HG03039 (cell line): ENCODE measurements at regions not wholly inside any gene's neighbourhood (a gene's known extent, or its start where the extent isn't known, plus 50 kb on each side); places are given as distances from the start of the nearest gene placed in this dataset.

Experiments
- ATAC-seq: cut with Tn5 transposase; IDR thresholded peaks from one replicate; pipeline ENCODE4 v1.9.1; 2021; ENCODE audit warnings: mild to moderate bottlenecking, moderate library complexity; ENCODE audit not compliant: unreplicated experiment

- no peak for ATAC-seq
Observed at GRCh38 chr13:99027661-99028425, 50.0 kb upstream of the DOCK9 start.

- ATAC-seq: no peak
Observed at GRCh38 chr13:99028890-99029289, 51.0 kb upstream of the DOCK9 start.

GRCh38 chr13:99029576-99029975 is 51.7 kb upstream of the DOCK9 start:
- no peak for ATAC-seq

GRCh38 chr13:99030326-99030725 is 52.5 kb upstream of the DOCK9 start:
- no peak for ATAC-seq

GRCh38 chr13:99031832-99032231 is 54.0 kb upstream of the DOCK9 start:
- ATAC-seq: no peak

- no peak for ATAC-seq
Observed at GRCh38 chr13:99033814-99034213, 56.0 kb upstream of the DOCK9 start.

- no peak for ATAC-seq
Observed at GRCh38 chr13:99034333-99035085, 56.6 kb upstream of the DOCK9 start.

- no peak for ATAC-seq
Observed at GRCh38 chr13:99035715-99036114, 57.9 kb upstream of the DOCK9 start.

GRCh38 chr13:99037756-99038155 is 59.9 kb upstream of the DOCK9 start:
- ATAC-seq: no peak

GRCh38 chr13:99039718-99040280 is 61.9 kb upstream of the DOCK9 start:
- no peak for ATAC-seq

- no peak for ATAC-seq
Observed at GRCh38 chr13:99040536-99041131, 62.8 kb upstream of the DOCK9 start.

- no peak for ATAC-seq
Observed at GRCh38 chr13:99041337-99041736, 63.5 kb upstream of the DOCK9 start.

GRCh38 chr13:99041788-99042187 is 63.9 kb upstream of the DOCK9 start:
- no peak for ATAC-seq

GRCh38 chr13:99042521-99043250 is 64.8 kb upstream of the DOCK9 start:
- ATAC-seq: no peak

GRCh38 chr13:99043831-99044231 is 66.0 kb upstream of the DOCK9 start:
- no peak for ATAC-seq

GRCh38 chr13:99044764-99045163 is 66.9 kb upstream of the DOCK9 start:
- ATAC-seq: no peak

GRCh38 chr13:99045396-99045795 is 67.5 kb upstream of the DOCK9 start:
- no peak for ATAC-seq

GRCh38 chr13:99046851-99047250 is 69.0 kb upstream of the DOCK9 start:
- ATAC-seq: no peak

GRCh38 chr13:99050983-99051488 is 73.2 kb upstream of the DOCK9 start:
- no peak for ATAC-seq

- ATAC-seq: no peak
Observed at GRCh38 chr13:99051768-99052455, 74.0 kb upstream of the DOCK9 start.
